Kidney tubule cell (primary cell): ENCODE measurements at regions not wholly inside any gene's neighbourhood (a gene's known extent, or its start where the extent isn't known, plus 50 kb on each side); places are given as distances from the start of the nearest gene placed in this dataset.
A peak's percentile ranks its signal among the peaks of the same experiment; 100 is the strongest.

Source experiments
- DNase-seq: peaks from one replicate; pipeline ENCODE4 v3.0.0-alpha.2; 2018; ENCODE audit warnings: low spot score

GRCh38 chr2:181306785-181307184 lies 150.4 kb upstream of the ITGA4 start:
- no peak for DNase-seq

- DNase-seq = no peak
These were observed 149.8 kb upstream of the ITGA4 start for GRCh38 chr2:181307203-181307991.

GRCh38 chr2:181308766-181309515 lies 148.2 kb upstream of the ITGA4 start:
- no peak for DNase-seq

- no peak for DNase-seq
These were observed 147.6 kb upstream of the ITGA4 start for GRCh38 chr2:181309586-181309985.

- no peak for DNase-seq
These were observed 146.2 kb upstream of the ITGA4 start for GRCh38 chr2:181310967-181311366.

- no peak for DNase-seq
These were observed 145.3 kb upstream of the ITGA4 start for GRCh38 chr2:181311837-181312236.

GRCh38 chr2:181312515-181312927 lies 144.7 kb upstream of the ITGA4 start:
- DNase-seq = no peak

GRCh38 chr2:181313845-181314244 lies 143.3 kb upstream of the ITGA4 start:
- DNase-seq = no peak

GRCh38 chr2:181314551-181314950 lies 142.6 kb upstream of the ITGA4 start:
- no peak for DNase-seq

GRCh38 chr2:181317511-181317910 lies 139.7 kb upstream of the ITGA4 start:
- DNase-seq = no peak

- DNase-seq = no peak
These were observed 138.5 kb upstream of the ITGA4 start for GRCh38 chr2:181318504-181319280.

GRCh38 chr2:181319286-181319685 lies 137.9 kb upstream of the ITGA4 start:
- DNase-seq = no peak

GRCh38 chr2:181320638-181321037 lies 136.5 kb upstream of the ITGA4 start:
- no peak for DNase-seq

- DNase-seq = no peak
These were observed 132.3 kb upstream of the ITGA4 start for GRCh38 chr2:181324912-181325311.

GRCh38 chr2:181326661-181327060 lies 130.5 kb upstream of the ITGA4 start:
- DNase-seq = no peak

- no peak for DNase-seq
These were observed 126.9 kb upstream of the ITGA4 start for GRCh38 chr2:181330286-181330685.

- DNase-seq = peak; percentile 2
These were observed 125.1 kb upstream of the ITGA4 start for GRCh38 chr2:181332044-181332605.

GRCh38 chr2:181334158-181334826 lies 122.9 kb upstream of the ITGA4 start:
- no peak for DNase-seq

GRCh38 chr2:181340891-181341290 lies 116.3 kb upstream of the ITGA4 start:
- no peak for DNase-seq

- DNase-seq = no peak
These were observed 115.2 kb upstream of the ITGA4 start for GRCh38 chr2:181341855-181342600.
